Gastroesophageal sphincter (tissue), 3 donors: ENCODE measurements at regions not wholly inside any gene's neighbourhood (a gene's known extent, or its start where the extent isn't known, plus 50 kb on each side); places are given as distances from the start of the nearest gene placed in this dataset.

ENCODE experiments used
- EP300 ChIP-seq: sonication (generic); formaldehyde crosslinking; IDR thresholded peaks from one replicate; pipeline ENCODE4 v1.6.1; 2017; ENCODE audit warnings: antibody characterized with exemption, mild to moderate bottlenecking
- TF ChIP-seq, protein P1 (sequence below), 4 experiments: fragments of 200-600 bp in 2 of 4; fragments of 450-650 bp in 2 of 4; sonication (generic) in 1 of 4; IDR thresholded peaks; one replicate each; pipeline ENCODE4 v1.5.1; 2017 to 2019; ENCODE audit warnings: antibody characterized with exemption in 4 of 4, mild to moderate bottlenecking in 2 of 4, moderate library complexity in 2 of 4

DNA sequence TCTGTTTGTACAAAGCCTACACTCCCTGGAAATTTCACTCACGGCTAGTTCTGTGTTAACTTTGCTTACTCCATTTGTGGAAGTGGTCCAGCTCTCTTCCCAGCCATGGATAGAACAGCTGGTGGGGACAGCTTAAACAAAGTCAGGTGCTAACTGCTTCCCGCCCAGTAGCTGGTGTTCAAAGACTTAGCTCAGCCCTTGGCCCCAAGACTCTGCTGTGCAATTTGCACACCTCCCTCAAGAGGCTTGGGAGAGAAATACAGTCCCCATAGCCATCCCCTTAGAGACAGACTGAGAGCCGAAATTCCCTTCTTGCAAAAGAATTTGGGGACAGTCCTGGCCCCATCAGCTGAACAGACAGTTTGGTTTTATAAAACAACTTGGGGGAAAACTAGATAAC is 73.8 kb upstream of the RAI14 start:
- TF ChIP-seq EP300: no peak
- TF ChIP-seq, protein P1, sequence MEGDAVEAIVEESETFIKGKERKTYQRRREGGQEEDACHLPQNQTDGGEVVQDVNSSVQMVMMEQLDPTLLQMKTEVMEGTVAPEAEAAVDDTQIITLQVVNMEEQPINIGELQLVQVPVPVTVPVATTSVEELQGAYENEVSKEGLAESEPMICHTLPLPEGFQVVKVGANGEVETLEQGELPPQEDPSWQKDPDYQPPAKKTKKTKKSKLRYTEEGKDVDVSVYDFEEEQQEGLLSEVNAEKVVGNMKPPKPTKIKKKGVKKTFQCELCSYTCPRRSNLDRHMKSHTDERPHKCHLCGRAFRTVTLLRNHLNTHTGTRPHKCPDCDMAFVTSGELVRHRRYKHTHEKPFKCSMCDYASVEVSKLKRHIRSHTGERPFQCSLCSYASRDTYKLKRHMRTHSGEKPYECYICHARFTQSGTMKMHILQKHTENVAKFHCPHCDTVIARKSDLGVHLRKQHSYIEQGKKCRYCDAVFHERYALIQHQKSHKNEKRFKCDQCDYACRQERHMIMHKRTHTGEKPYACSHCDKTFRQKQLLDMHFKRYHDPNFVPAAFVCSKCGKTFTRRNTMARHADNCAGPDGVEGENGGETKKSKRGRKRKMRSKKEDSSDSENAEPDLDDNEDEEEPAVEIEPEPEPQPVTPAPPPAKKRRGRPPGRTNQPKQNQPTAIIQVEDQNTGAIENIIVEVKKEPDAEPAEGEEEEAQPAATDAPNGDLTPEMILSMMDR (IDR thresholded peaks at IDR 0.05): no peak
